K562 (cell line): ENCODE measurements at regions not wholly inside any gene's neighbourhood (a gene's known extent, or its start where the extent isn't known, plus 50 kb on each side); places are given as distances from the start of the nearest gene placed in this dataset.

Source experiments
- ATAC-seq: fragments of 200-7000 bp; cut with Tn5 transposase; 3 replicates; pipeline ENCODE4 v1.9.1; 2020; ENCODE audit warnings: moderate library complexity
- BruUV-seq: library from RNA; stranded (reverse); fragments of 400-500 nt; replicated peaks from 2 replicates; lab custom pipeline; 2021; lab: Mats Ljungman, UMichigan
- CTCF ChIA-PET: fragments of 300-600 bp; formaldehyde crosslinking; extraction: SDS; loops from one replicate; lab custom pipeline; 2021; ENCODE audit warnings: low intra/inter-chr PET ratio; lab: Yijun Ruan, JAX
- POLR2A ChIA-PET: fragments of 300-600, 350-650 bp; sonication (Branson Sonifier 250); formaldehyde crosslinking; extraction: SDS; loops from one replicate; lab custom pipeline; 2021; ENCODE audit warnings: antibody characterized with exemption, inconsistent platforms; lab: Yijun Ruan, JAX
- DNase-seq, 4 experiments: peaks; one replicate each; pipeline versions ENCODE4 v3.0.0 to v3.0.0-alpha.2; 2011 to 2018; ENCODE audit warnings: low spot score in 3 of 4, mixed read lengths in 3 of 4; ENCODE audit errors: extremely low read depth in 1 of 4
- FAIRE-seq: peaks from 2 replicates; lab custom pipeline; 2011; peaks lifted over from hg19 to GRCh38; lab: Jason Lieb, UNC
- H2AFZ ChIP-seq: 2 replicates; pipeline ENCODE4 v1.6.0; 2011; ENCODE audit warnings: low read depth, low read length, control low read depth, inconsistent platforms
- H3K27ac ChIP-seq: fragments of 200-600 bp; 3 replicates; pipeline ENCODE4 v1.8.0; 2011; ENCODE audit warnings: low read depth, mild to moderate bottlenecking, control low read depth, inconsistent platforms, low read length, moderate library complexity, mixed read lengths; ENCODE audit errors: extremely low read depth
- H3K27me3 ChIP-seq, 2 experiments: fragments of 300-600 bp in 1 of 2; 2 replicates in 1 of 2; 3 replicates in 1 of 2; pipeline versions ENCODE4 v1.6.0 to v1.8.0; 2011; ENCODE audit warnings: inconsistent platforms in 2 of 2, low read length in 2 of 2, mild to moderate bottlenecking in 1 of 2, mixed read lengths in 1 of 2, moderate library complexity in 1 of 2; ENCODE audit not compliant: control insufficient read depth in 2 of 2, insufficient read depth in 2 of 2
- H3K36me3 ChIP-seq: fragments of 300-600 bp; 3 replicates; pipeline ENCODE4 v1.8.0; 2011; ENCODE audit warnings: mild to moderate bottlenecking, low read length, inconsistent platforms; ENCODE audit not compliant: control insufficient read depth, insufficient read depth
- H3K4me1 ChIP-seq, 2 experiments: fragments of 200-600 bp in 1 of 2; replicated peaks in 1 of 2; 2 replicates in 1 of 2; 3 replicates in 1 of 2; pipeline versions ENCODE4 v1.5.1 to v1.8.0; 2011; ENCODE audit warnings: inconsistent platforms in 2 of 2, low read length in 2 of 2, mild to moderate bottlenecking in 1 of 2, mixed read lengths in 1 of 2, moderate library complexity in 1 of 2; ENCODE audit not compliant: control insufficient read depth in 2 of 2, insufficient read depth in 2 of 2
- H3K4me2 ChIP-seq: 2 replicates; pipeline ENCODE4 v1.6.1; 2011; ENCODE audit warnings: low read length, control low read depth, inconsistent platforms, mixed read lengths; ENCODE audit not compliant: insufficient read depth
- H3K4me3 ChIP-seq: fragments of 200-600 bp; sonication (generic), shearing (Covaris generic); 2 replicates; pipeline ENCODE4 v1.5.1; 2016; ENCODE audit warnings: control low read depth, inconsistent platforms
- H3K79me2 ChIP-seq: fragments of 200-600 bp; 3 replicates; pipeline ENCODE4 v1.8.0; 2011; ENCODE audit warnings: low read length, inconsistent platforms; ENCODE audit not compliant: control insufficient read depth, insufficient read depth
- H3K9ac ChIP-seq, 2 experiments: 2 replicates each; pipeline versions ENCODE4 v1.6.0 to v1.6.1; 2011; ENCODE audit warnings: low read depth in 2 of 2, low read length in 2 of 2, control low read depth in 1 of 2, inconsistent platforms in 1 of 2, mild to moderate bottlenecking in 1 of 2, mixed read lengths in 1 of 2; ENCODE audit not compliant: insufficient read depth in 1 of 2
- H3K9me1 ChIP-seq: one replicate; pipeline ENCODE4 v1.6.0; 2011; ENCODE audit warnings: inconsistent platforms, mild to moderate bottlenecking, low read length, moderate library complexity; ENCODE audit not compliant: control insufficient read depth, insufficient read depth
- H3K9me3 ChIP-seq: replicated peaks from 2 replicates; pipeline ENCODE4 v1.5.1; 2011; ENCODE audit warnings: low read depth, low read length, inconsistent platforms; ENCODE audit not compliant: control insufficient read depth, insufficient read depth
- H4K20me1 ChIP-seq: replicated peaks from 2 replicates; pipeline ENCODE4 v1.6.1; 2011; ENCODE audit warnings: low read length, inconsistent platforms, mixed read lengths; ENCODE audit not compliant: control insufficient read depth, insufficient read depth
- ETV1 ChIP-seq: fragments of 450-650 bp; conservative IDR thresholded peaks from 2 replicates; pipeline ENCODE4 v1.6.1; 2016; ENCODE audit warnings: missing genetic modification characterization, control low read depth, low read depth, missing compliant biosample characterization
- NR2F6 ChIP-seq: fragments of 450-650 bp; formaldehyde crosslinking; IDR thresholded peaks from 2 replicates; pipeline ENCODE4 v1.4.0; 2020; ENCODE audit warnings: mild to moderate bottlenecking
- PYGO2 ChIP-seq: fragments of 450-650 bp; IDR thresholded peaks from 2 replicates; pipeline ENCODE4 v1.6.1; 2016; ENCODE audit warnings: mild to moderate bottlenecking, missing genetic modification characterization, moderate library complexity, missing compliant biosample characterization
- ZFP1 ChIP-seq: fragments of 450-650 bp; formaldehyde crosslinking; IDR thresholded peaks from 2 replicates; pipeline ENCODE4 v1.4.0; 2020; ENCODE audit warnings: mild to moderate bottlenecking, mixed read lengths
- WGBS: fragments of 100-300 bp; shearing (Covaris generic); methylation state at CpG from one replicate; pipeline ENCODE4 v1.1.6; 2016; ENCODE audit warnings: low coverage, mixed read lengths; ENCODE audit not compliant: insufficient coverage; ENCODE audit errors: missing lambda C conversion rate; 5-methylcytosine and 5-hydroxymethylcytosine counted together
- in situ Hi-C: fragments of 300-500 bp; cut with MboI; formaldehyde crosslinking; loops from 4 replicates; pipeline ENCODE4 v1.15.0; 2018; ENCODE audit warnings: inconsistent platforms, mixed read lengths
- intact Hi-C: fragments of 100-400 bp; cut with micrococcal nuclease; formaldehyde crosslinking; loops from 2 replicates; pipeline ENCODE4 v1.14.2; 2022
- TF ChIP-seq, protein P1 (sequence below): fragments of 450-650 bp; formaldehyde crosslinking; IDR thresholded peaks from 2 replicates; pipeline ENCODE4 v1.4.0; 2020; ENCODE audit warnings: mild to moderate bottlenecking
- TF ChIP-seq, protein P2 (sequence below): fragments of 450-650 bp; formaldehyde crosslinking; IDR thresholded peaks from 2 replicates; pipeline ENCODE4 v1.4.0; 2020; ENCODE audit warnings: mild to moderate bottlenecking, mixed read lengths
- TF ChIP-seq, protein P3 (sequence below): sonication (generic); IDR thresholded peaks from 2 replicates; pipeline ENCODE4 v1.6.1; 2016

DNA sequence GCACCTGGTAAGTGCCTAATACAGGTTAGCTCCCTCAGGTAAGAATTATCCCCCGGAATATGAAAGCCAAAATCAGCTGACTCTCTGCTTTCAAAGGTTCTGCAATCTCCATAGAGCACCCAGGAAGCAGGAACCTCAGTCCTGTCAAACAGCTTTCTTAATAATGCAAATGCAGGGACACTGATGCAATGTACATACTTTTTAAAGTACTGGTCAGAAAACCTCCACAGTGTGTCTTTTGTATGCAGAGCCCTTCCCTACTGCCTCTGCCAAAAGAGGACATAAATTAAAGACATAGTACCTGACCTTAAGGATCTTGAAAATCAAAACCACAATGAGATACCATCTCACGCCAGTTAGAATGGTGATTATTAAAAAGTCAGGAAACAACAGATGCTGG lies 365.0 kb upstream of the KAZN start:
- H4K20me1 ChIP-seq: no peaks in the 10 kb centered on the region
- in situ Hi-C loops: no loop called here
- no peak for TF ChIP-seq PYGO2 (tag)
- no peak for TF ChIP-seq ZFP1 (CRISPR knock-in tag)
- no peak for TF ChIP-seq ETV1 (tag)
- TF ChIP-seq, protein P1, sequence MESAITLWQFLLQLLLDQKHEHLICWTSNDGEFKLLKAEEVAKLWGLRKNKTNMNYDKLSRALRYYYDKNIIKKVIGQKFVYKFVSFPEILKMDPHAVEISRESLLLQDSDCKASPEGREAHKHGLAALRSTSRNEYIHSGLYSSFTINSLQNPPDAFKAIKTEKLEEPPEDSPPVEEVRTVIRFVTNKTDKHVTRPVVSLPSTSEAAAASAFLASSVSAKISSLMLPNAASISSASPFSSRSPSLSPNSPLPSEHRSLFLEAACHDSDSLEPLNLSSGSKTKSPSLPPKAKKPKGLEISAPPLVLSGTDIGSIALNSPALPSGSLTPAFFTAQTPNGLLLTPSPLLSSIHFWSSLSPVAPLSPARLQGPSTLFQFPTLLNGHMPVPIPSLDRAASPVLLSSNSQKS (CRISPR knock-in tag): no peak
- no peak for TF ChIP-seq NR2F6
- TF ChIP-seq, protein P2, sequence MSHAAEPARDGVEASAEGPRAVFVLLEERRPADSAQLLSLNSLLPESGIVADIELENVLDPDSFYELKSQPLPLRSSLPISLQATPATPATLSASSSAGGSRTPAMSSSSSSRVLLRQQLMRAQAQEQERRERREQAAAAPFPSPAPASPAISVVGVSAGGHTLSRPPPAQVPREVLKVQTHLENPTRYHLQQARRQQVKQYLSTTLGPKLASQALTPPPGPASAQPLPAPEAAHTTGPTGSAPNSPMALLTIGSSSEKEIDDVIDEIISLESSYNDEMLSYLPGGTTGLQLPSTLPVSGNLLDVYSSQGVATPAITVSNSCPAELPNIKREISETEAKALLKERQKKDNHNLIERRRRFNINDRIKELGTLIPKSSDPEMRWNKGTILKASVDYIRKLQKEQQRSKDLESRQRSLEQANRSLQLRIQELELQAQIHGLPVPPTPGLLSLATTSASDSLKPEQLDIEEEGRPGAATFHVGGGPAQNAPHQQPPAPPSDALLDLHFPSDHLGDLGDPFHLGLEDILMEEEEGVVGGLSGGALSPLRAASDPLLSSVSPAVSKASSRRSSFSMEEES (CRISPR knock-in tag): no peak
- TF ChIP-seq, protein P3, sequence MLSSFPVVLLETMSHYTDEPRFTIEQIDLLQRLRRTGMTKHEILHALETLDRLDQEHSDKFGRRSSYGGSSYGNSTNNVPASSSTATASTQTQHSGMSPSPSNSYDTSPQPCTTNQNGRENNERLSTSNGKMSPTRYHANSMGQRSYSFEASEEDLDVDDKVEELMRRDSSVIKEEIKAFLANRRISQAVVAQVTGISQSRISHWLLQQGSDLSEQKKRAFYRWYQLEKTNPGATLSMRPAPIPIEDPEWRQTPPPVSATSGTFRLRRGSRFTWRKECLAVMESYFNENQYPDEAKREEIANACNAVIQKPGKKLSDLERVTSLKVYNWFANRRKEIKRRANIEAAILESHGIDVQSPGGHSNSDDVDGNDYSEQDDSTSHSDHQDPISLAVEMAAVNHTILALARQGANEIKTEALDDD: no peak
- TF ChIP-seq, all 486 proteins: peak for 0
- WGBS: 3% methylated on average over 2 of the region's 2 CpGs
- Histone ChIP-seq H3K36me3 (no peaks in the 10 kb centered on the region), H3K27ac (no peak overlapping the region), H3K27me3 (peaks cover 0 to 8% of the 10 kb centered on the region in 2 experiments; a peak in 1 of 5 replicates), H3K9me3 (no peaks in the 10 kb centered on the region), H3K79me2 (no peaks in the 10 kb centered on the region), H3K4me2 (no peak overlapping the region), H3K4me1 (no peaks in the 10 kb centered on the region), H2AFZ (no peak overlapping the region), H3K4me3 (no peak overlapping the region), H3K9me1 (no peaks in the 10 kb centered on the region), H3K9ac (no peak overlapping the region)
- FAIRE-seq (no peak), ATAC-seq (no peak), DNase-seq (no peak)
- intact Hi-C loops: no loop called here
- no TSS peak for BruUV-seq
- ChIA-PET POLR2A (no interaction called here), CTCF (no interaction called here)
